ENCODE measurements at regions not wholly inside any gene's neighbourhood (a gene's known extent, or its start where the extent isn't known, plus 50 kb on each side); places are given as distances from the start of the nearest gene placed in this dataset.

GRCh38 chr6:150766201-150766997 lies 99.1 kb upstream of the MTHFD1L start (continued):
- TF ChIP-seq CHD7 (IDR thresholded peaks at IDR 0.05; ENCODE audit: insufficient replicate concordance, low read length) (no peak), KDM5A (IDR thresholded peaks at IDR 0.05; ENCODE audit: low read length) (no peak), CTCF (IDR thresholded peaks at IDR 0.05; ENCODE audit: control extremely low read depth in 1 of 3, insufficient read depth in 1 of 3, low read depth in 1 of 3, low read length in 3 of 3) (no peak), JUN (IDR thresholded peaks at IDR 0.05; ENCODE audit: low read depth, low read length) (no peak), BACH1 (IDR thresholded peaks at IDR 0.05; ENCODE audit: low read length) (no peak), POU5F1 (IDR thresholded peaks at IDR 0.05; ENCODE audit: low read depth, low read length) (no peak), EP300 (IDR thresholded peaks at IDR 0.05; ENCODE audit: borderline replicate concordance in 1 of 2, low read depth in 2 of 2, low read length in 2 of 2) (no peak)

Data from H1 (cell line).